KBM-7 (cell line): ENCODE measurements at regions not wholly inside any gene's neighbourhood (a gene's known extent, or its start where the extent isn't known, plus 50 kb on each side); places are given as distances from the start of the nearest gene placed in this dataset.

Source experiments
- DNase-seq: peaks from one replicate; pipeline ENCODE4 v3.0.0-alpha.2; 2015
- in situ Hi-C: fragments of 300-500 bp; cut with MboI; formaldehyde crosslinking; loops from 2 replicates; pipeline ENCODE4 v1.14.3; 2020; ENCODE audit warnings: low sequenced_read_pairs, low pct_unique_long_range_greater_than_20kb, mixed read lengths

- DNase-seq: no peak
- in situ Hi-C loops: no loop called here
Observed at GRCh38 chr10:52895059-52895458, 122.5 kb upstream of the MBL2 start.

GRCh38 chr10:52890281-52890680, 117.7 kb upstream of the MBL2 start:
- in situ Hi-C loops: no loop called here
- no peak for DNase-seq

GRCh38 chr10:52889611-52890010, 117.0 kb upstream of the MBL2 start:
- DNase-seq: no peak
- in situ Hi-C loops: no loop called here

- in situ Hi-C loops: no loop called here
- DNase-seq: peak; percentile 58
Observed at GRCh38 chr10:52883996-52884871, 111.7 kb upstream of the MBL2 start.

- no peak for DNase-seq
- in situ Hi-C loops: no loop called here
Observed at GRCh38 chr10:52879091-52879807, 106.7 kb upstream of the MBL2 start.

- no peak for DNase-seq
- in situ Hi-C loops: no loop called here
Observed at GRCh38 chr10:52877451-52877850, 104.9 kb upstream of the MBL2 start.

GRCh38 chr10:52875336-52875735, 102.8 kb upstream of the MBL2 start:
- in situ Hi-C loops: no loop called here
- DNase-seq: no peak

GRCh38 chr10:52874581-52874980, 102.0 kb upstream of the MBL2 start:
- DNase-seq: no peak
- in situ Hi-C loops: no loop called here

GRCh38 chr10:52871191-52871843, 98.7 kb upstream of the MBL2 start:
- in situ Hi-C loops: no loop called here
- no peak for DNase-seq

- in situ Hi-C loops: no loop called here
- no peak for DNase-seq
Observed at GRCh38 chr10:52870562-52870961, 98.0 kb upstream of the MBL2 start.

GRCh38 chr10:52869864-52870263, 97.3 kb upstream of the MBL2 start:
- DNase-seq: no peak
- in situ Hi-C loops: no loop called here

GRCh38 chr10:52865213-52865612, 92.6 kb upstream of the MBL2 start:
- DNase-seq: no peak
- in situ Hi-C loops: no loop called here

GRCh38 chr10:52864201-52865106, 91.9 kb upstream of the MBL2 start:
- in situ Hi-C loops: no loop called here
- DNase-seq: no peak

- DNase-seq: no peak
- in situ Hi-C loops: no loop called here
Observed at GRCh38 chr10:52858722-52859121, 86.1 kb upstream of the MBL2 start.

- in situ Hi-C loops: no loop called here
- DNase-seq: no peak
Observed at GRCh38 chr10:52855546-52856325, 83.2 kb upstream of the MBL2 start.

GRCh38 chr10:52853704-52854103, 81.1 kb upstream of the MBL2 start:
- DNase-seq: no peak
- in situ Hi-C loops: no loop called here

GRCh38 chr10:52836816-52837215, 64.2 kb upstream of the MBL2 start:
- in situ Hi-C loops: no loop called here
- DNase-seq: no peak
